LNCaP clone FGC (cell line): ENCODE measurements at regions not wholly inside any gene's neighbourhood (a gene's known extent, or its start where the extent isn't known, plus 50 kb on each side); places are given as distances from the start of the nearest gene placed in this dataset.
"Not testable (repeated sequence)": the region's sequence is repeated elsewhere in the genome, so short reads cannot be mapped to it uniquely, and the experiment has no call there.

ENCODE experiments used
- DNase-seq: peaks from one replicate; pipeline ENCODE4 v3.0.0-alpha.2; 2011; ENCODE audit warnings: low read depth
- H3K4me3 ChIP-seq: 2 replicates; pipeline ENCODE4 v1.5.1; 2011; ENCODE audit warnings: mild to moderate bottlenecking, low read depth, low read length, control low read depth

DNA sequence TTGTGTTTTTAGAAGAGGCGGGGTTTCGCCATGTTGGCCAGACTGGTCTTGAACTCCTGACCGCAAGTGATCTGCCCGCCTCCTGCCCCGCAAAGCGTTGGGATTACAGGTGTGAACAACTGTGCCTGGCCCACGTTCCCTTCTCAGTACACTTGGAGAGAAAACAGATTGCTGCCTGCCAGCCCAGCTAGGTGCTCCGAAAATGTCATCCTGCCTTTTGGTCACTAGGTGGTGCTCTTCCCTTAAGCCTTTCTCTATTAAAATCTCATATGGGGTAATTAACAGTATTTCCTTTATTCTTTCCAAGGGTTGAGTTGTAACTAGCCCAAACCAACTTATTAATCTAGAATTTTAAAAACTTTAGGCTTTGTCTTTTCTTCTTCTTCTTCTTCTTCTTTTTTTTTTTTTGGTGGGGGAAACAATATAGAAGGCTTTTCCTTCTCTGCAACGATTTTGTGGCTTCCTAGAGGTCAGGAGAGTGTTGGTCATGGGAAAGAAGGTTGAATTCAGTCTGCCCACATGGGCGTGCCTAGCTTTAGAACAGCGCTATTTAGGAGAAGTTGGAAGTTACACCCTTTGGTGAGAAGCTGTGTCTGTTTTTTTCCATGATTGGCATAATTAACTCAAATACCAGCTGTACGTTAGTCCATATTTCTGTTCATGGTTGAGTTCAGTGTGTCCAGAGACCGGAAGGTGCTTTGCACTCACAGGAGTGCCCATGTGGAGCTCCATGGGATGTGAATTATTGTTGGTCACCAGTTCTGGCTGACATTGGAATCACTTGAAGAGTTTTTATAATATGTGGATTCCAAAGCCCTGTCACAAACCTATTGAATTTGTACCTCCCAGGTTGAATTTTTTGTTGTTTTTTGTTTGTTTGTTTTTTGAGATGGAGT, 110.1 kb downstream of the LAT start:
- H3K4me3 ChIP-seq: not testable (repeated sequence)

DNA sequence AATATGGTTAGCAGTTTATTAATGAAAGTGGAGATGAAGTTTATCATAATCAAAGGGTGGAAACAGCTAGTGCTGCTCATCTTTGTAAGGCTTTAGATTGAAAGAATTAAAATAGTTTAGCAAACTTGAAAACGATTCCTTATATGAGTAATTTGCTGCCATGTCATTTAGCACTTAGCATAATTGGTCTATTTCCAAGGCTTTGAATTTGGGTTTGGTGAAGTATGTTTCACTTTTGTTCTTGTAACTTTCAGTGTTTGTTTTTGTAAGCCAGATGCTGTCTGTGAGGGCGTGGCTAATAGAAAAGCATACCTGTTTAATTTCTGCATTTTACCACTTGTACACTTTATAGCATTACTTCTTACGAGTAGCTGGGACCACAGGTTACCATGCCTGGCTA, 109.5 kb downstream of the LAT start:
- DNase-seq, H3K4me3 ChIP-seq: not testable (repeated sequence)

More for the DNA sequence above, 110.1 kb downstream of the LAT start:
- not testable (repeated sequence) for DNase-seq

DNA sequence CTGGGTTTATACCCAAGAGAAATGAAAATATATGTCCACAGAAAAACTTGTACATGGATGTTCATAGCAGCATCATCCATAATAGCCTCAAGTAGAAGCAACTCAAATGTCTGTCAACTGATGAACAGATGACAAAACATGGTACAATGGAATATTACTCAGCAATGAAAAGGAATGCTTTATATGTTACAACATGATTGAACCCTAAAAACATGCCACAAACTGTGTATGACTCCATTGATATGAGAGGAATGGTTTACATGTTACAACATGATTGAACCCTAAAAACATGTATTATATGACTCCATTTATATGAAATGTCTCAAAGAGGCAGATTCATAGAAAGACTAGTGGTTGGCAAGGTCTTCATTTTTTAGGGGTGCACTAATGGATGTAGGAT, 104.8 kb downstream of the LAT start:
- H3K4me3 ChIP-seq, DNase-seq: not testable (repeated sequence)

DNA sequence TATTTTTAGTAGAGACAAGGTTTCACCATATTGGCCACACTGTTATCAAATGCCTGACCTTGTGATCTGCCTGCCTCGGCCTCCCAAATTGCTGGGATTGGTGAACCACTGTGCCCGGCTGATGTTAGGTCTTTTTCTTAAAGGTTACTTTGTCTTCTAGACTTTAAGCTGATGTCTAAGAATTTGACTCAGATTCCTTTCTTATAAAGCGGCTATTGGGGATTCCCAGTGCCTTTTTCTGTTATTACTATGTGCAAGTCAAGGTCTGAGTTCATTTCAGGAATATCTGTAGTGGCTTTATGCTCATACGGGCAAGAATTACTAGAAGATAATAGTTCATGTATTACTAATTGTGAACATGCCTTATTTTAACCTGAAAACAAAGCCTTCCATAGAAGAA, 102.8 kb downstream of the LAT start:
- DNase-seq, H3K4me3 ChIP-seq: not testable (repeated sequence)

DNA sequence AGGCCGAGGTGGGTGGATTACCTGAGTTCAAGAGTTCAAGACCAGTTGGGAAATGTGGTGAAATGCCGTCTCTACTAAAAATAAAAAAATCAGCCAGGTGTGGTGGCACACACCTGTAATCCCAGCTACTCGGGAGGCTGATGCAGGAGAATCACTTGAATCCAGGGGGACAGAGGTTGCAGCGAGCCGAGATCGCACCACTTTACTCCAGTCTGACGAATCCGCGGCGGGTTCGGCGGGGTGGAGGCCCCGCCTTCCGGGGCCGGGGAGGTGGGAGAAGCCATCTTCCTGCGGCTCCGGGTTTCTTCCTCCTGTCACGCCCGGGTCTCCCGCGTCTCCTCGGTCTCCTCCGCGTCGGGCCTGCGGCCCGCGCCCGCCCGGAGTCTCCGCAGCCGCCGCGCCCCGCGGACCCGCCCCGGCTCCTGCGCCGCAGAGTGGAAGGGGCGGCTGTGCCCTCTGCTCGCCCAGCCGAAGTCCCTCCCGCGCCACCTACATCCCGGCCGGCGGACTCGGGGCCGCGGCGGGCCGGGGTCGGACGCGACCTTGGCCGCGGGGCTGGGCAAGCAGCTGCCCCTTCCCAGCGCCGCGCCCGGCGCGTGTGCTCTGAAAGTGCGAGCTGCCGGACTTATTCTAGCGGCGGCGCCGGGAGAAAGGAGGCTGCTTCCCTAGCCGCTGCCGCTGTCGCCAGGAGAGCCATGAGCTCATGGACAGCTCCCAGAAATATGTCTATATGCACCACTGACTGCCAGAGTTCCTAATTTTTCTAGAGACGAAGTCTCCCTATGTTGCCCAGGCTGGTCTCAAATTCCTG, 97.2 kb downstream of the LAT start:
- H3K4me3 ChIP-seq: 0 out of 2 replicates have a peak overlapping the region, but pooled peaks have one; percentile 21
- DNase-seq: not testable (repeated sequence)

DNA sequence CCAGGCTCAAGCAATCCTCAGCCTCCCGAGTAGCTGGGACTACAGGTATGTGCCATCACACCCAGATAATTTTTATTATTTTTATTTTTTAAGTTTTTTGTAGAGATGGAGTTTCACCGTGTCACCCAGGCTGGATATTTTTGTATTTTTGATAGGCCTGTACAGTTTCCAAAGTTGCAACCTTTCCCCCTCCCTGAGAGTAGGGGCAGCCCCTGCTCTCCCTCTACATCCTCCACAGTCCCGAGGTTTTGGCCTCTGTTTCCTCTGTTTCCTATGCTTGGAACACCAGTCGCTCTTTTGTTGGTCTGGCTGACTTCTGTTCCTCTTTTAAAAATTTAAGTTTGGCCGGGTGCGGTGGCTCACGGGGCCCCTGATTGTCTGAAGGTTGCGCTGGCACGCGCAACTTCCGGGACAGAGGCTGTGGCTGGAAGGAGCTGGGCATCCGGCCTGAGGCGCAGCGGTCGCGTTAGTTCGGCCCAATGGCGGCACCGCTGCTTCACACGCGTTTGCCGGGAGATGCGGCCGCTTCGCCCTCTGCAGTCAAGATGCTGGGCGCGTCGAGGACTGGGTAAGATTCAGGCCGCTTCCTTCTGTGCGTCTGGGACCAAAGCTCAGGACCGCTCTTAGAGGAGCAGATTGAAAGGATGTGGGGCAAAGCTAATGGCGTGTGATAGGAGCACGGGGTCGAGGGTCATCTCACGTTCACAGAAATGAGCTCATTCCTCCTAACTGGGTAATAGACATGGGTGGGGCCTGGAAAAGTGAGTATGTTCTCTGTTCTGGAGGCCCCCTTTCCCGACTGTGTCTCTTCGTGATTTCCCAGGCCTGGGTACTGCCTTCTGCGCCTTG, 89.9 kb downstream of the LAT start:
- DNase-seq: not testable (repeated sequence)
- peak overlapping the region; percentile 29; the same call in 1 of the 2 replicates for H3K4me3 ChIP-seq

DNA sequence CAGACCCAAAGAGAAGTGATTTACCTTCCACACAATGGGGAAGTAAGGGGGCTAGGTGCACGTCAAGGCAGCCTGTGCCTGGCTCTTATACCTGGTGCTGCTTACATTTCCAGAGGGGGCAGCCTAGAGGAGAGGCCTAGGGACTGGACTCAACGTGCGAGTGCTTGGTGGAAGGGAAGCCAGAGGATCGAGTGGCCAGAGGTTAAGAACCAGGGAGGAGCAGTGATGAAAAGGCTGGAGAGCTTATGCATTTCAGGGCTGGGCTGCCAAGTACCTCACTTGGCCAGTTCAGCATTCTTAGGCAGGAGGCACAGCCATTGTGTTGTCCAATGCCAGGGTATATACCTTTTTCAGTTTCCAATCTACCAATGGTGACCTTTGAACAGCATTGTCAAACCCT, 77.4 kb downstream of the LAT start:
- DNase-seq, H3K4me3 ChIP-seq: not testable (repeated sequence)

DNA sequence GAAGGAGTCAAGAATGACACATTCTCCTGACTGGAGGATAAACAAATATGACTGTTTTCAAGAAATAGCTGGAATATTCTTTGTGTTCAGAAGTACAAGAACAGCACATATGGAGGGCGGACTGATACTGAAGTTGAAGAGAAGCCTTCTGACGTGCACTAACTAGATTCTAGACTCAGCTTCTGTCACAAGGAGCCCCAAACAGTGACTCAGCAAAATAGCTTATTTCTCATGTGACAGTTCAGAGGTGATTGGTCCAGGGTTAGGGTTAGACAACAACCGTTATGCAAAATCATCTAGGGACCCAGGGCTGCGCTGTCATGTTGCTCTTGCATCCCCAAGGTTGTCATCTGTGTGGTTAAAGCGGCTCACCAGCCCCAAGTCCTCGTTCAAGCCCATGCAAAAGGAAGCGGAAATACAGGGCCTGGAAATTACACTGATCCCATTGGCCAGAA, 76.6 kb downstream of the LAT start:
- not testable (repeated sequence) for DNase-seq

DNA sequence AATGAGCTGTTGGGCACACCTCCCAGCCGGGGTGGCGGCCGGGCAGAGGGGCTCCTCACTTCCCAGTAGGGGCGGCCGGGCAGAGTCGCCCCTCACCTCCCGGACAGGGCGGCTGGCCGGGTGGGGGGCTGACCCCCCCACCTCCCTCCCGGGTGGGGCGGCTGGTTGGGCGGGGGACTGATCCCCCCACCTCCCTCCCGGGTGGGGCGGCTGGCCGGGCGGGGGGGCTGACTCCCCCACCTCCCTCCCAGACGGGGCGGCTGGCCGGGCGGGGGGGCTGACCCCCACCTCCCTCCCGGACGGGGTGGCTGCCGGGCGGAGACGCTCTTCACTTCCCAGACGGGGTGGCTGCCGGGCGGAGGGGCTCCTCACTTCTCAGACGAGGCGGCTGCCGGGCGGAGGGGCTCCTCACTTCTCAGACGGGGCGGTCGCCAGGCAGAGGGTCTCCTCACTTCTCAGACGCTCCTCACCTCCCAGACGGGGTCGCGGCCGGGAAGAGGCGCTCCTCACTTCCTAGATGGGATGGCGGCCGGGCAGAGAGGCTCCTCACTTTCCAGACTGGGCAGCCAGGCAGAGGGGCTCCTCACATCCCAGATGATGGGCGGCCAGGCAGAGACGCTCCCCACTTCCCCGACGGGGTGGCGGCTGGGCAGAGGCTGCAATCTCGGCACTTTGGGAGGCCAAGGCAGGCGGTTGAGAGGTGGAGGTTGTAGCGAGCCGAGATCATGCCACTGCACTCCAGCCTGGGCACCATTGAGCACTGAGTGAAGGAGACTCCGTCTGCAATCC, 75.4 kb downstream of the LAT start:
- not testable (repeated sequence) for H3K4me3 ChIP-seq, DNase-seq

More for the DNA sequence above, 76.6 kb downstream of the LAT start:
- not testable (repeated sequence) for H3K4me3 ChIP-seq

DNA sequence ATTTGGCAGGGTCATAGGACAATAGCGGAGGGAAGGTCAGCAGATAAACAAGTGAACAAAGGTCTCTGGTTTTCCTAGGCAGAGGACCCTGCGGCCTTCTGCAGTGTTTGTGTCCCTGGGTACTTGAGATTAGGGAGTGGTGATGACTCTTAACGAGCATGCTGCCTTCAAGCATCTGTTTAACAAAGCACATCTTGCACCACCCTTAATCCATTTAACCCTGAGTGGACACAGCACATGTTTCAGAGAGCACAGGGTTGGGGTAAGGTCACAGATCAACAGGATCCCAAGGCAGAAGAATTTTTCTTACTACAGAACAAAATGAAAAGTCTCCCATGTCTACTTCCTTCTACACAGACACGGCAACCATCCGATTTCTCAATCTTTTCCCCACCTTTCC, 74.7 kb downstream of the LAT start:
- not testable (repeated sequence) for H3K4me3 ChIP-seq, DNase-seq
